Astrocyte (in vitro differentiated cells and primary cell): ENCODE measurements at regions not wholly inside any gene's neighbourhood (a gene's known extent, or its start where the extent isn't known, plus 50 kb on each side); places are given as distances from the start of the nearest gene placed in this dataset.
A peak's percentile ranks its signal among the peaks of the same experiment; 100 is the strongest.

Experiments
- DNase-seq: peaks from one replicate; pipeline ENCODE4 v3.0.0-alpha.2; 2010; ENCODE audit warnings: low read depth
- FAIRE-seq: peaks from 2 replicates; lab custom pipeline; 2011; peaks lifted over from hg19 to GRCh38; lab: Jason Lieb, UNC
- H2AFZ ChIP-seq: 2 replicates; pipeline ENCODE4 v1.6.0; 2012; ENCODE audit warnings: low read depth, low read length, inconsistent platforms
- H3K27ac ChIP-seq: 2 replicates; pipeline ENCODE4 v1.5.1; 2011; ENCODE audit warnings: low read depth, low read length, inconsistent platforms
- H3K27me3 ChIP-seq: 2 replicates; pipeline ENCODE4 v1.6.0; 2011; ENCODE audit warnings: low read length, inconsistent platforms; ENCODE audit not compliant: insufficient read depth
- H3K36me3 ChIP-seq: 2 replicates; pipeline ENCODE4 v1.5.1; 2011; ENCODE audit warnings: low read length, inconsistent platforms; ENCODE audit not compliant: insufficient read depth
- H3K4me1 ChIP-seq: 2 replicates; pipeline ENCODE4 v1.5.1; 2011; ENCODE audit warnings: low read length, inconsistent platforms; ENCODE audit not compliant: insufficient read depth
- H3K4me2 ChIP-seq: 2 replicates; pipeline ENCODE4 v1.6.0; 2012; ENCODE audit warnings: low read length, inconsistent platforms
- H3K4me3 ChIP-seq: 2 replicates; pipeline ENCODE4 v1.5.1; 2011; ENCODE audit warnings: low read depth, mild to moderate bottlenecking, low read length, inconsistent platforms; ENCODE audit not compliant: insufficient read depth
- H3K79me2 ChIP-seq: 2 replicates; pipeline ENCODE4 v1.6.0; 2012; ENCODE audit warnings: mild to moderate bottlenecking, low read length, inconsistent platforms; ENCODE audit not compliant: insufficient read depth
- H3K9ac ChIP-seq: 2 replicates; pipeline ENCODE4 v1.6.0; 2012; ENCODE audit warnings: mild to moderate bottlenecking, low read length, inconsistent platforms
- H3K9me3 ChIP-seq: 2 replicates; pipeline ENCODE4 v1.5.1; 2012; ENCODE audit warnings: low read depth, mild to moderate bottlenecking, low read length, inconsistent platforms; ENCODE audit not compliant: insufficient read depth
- H4K20me1 ChIP-seq: 2 replicates; pipeline ENCODE4 v1.6.0; 2012; ENCODE audit warnings: low read length, inconsistent platforms; ENCODE audit not compliant: insufficient read depth
- H3K27ac Mint-ChIP-seq: one replicate; pipeline ENCODE4 v1.8.0; 2021; ENCODE audit warnings: mild to moderate bottlenecking, mixed read lengths; ENCODE audit not compliant: unreplicated experiment
- H3K27me3 Mint-ChIP-seq: one replicate; pipeline ENCODE4 v1.8.0; 2021; ENCODE audit warnings: low read depth, mixed read lengths; ENCODE audit not compliant: unreplicated experiment
- H3K36me3 Mint-ChIP-seq: one replicate; pipeline ENCODE4 v1.8.0; 2021; ENCODE audit warnings: low read depth, mixed read lengths; ENCODE audit not compliant: unreplicated experiment
- H3K4me1 Mint-ChIP-seq: one replicate; pipeline ENCODE4 v1.8.0; 2021; ENCODE audit warnings: low read depth, mixed read lengths; ENCODE audit not compliant: unreplicated experiment
- H3K4me3 Mint-ChIP-seq: one replicate; pipeline ENCODE4 v1.8.0; 2021; ENCODE audit warnings: mild to moderate bottlenecking, moderate library complexity, mixed read lengths; ENCODE audit not compliant: unreplicated experiment
- H3K9me3 Mint-ChIP-seq: one replicate; pipeline ENCODE4 v1.8.0; 2021; ENCODE audit warnings: mild to moderate bottlenecking, mixed read lengths; ENCODE audit not compliant: unreplicated experiment
- EZH2 ChIP-seq: IDR thresholded peaks from 2 replicates; pipeline ENCODE4 v1.6.1; 2012; ENCODE audit warnings: mild to moderate bottlenecking, low read length, inconsistent platforms; ENCODE audit not compliant: insufficient read depth
- TF ChIP-seq, protein P1 (sequence below): IDR thresholded peaks from 2 replicates; pipeline ENCODE4 v1.5.1; 2011; ENCODE audit warnings: low read depth, mild to moderate bottlenecking, inconsistent platforms, low read length, moderate library complexity; ENCODE audit not compliant: insufficient read depth

- Histone ChIP-seq H3K36me3 (no peaks in the 10 kb centered on the region), H3K9me3 (peaks cover 3% of the 10 kb centered on the region), H3K79me2 (no peaks in the 10 kb centered on the region), H3K27ac (no peak overlapping the region), H4K20me1 (no peaks in the 10 kb centered on the region), H2AFZ (no peak overlapping the region), H3K4me3 (no peak overlapping the region), H3K4me1 (peaks cover 2% of the 10 kb centered on the region), H3K4me2 (no peak overlapping the region), H3K27me3 (peaks cover 20% of the 10 kb centered on the region), H3K9ac (no peak overlapping the region)
- Mint-ChIP-seq H3K27ac (no peak overlapping the region), H3K4me1 (no peaks in the 10 kb centered on the region), H3K4me3 (no peak overlapping the region), H3K36me3 (no peaks in the 10 kb centered on the region), H3K9me3 (peaks cover 8% of the 10 kb centered on the region), H3K27me3 (peaks cover 14% of the 10 kb centered on the region)
- DNase-seq (no peak), FAIRE-seq (no peak)
- TF ChIP-seq, protein P1, sequence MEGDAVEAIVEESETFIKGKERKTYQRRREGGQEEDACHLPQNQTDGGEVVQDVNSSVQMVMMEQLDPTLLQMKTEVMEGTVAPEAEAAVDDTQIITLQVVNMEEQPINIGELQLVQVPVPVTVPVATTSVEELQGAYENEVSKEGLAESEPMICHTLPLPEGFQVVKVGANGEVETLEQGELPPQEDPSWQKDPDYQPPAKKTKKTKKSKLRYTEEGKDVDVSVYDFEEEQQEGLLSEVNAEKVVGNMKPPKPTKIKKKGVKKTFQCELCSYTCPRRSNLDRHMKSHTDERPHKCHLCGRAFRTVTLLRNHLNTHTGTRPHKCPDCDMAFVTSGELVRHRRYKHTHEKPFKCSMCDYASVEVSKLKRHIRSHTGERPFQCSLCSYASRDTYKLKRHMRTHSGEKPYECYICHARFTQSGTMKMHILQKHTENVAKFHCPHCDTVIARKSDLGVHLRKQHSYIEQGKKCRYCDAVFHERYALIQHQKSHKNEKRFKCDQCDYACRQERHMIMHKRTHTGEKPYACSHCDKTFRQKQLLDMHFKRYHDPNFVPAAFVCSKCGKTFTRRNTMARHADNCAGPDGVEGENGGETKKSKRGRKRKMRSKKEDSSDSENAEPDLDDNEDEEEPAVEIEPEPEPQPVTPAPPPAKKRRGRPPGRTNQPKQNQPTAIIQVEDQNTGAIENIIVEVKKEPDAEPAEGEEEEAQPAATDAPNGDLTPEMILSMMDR: no peak
- TF ChIP-seq EZH2: no peak
Observed at GRCh38 chr6:44500074-44500473, 112.6 kb downstream of the CDC5L start.

- Histone ChIP-seq H3K4me3 (no peak overlapping the region), H3K9me3 (peaks cover 3% of the 10 kb centered on the region), H3K36me3 (no peaks in the 10 kb centered on the region), H3K27me3 (peaks cover 45% of the 10 kb centered on the region), H3K4me1 (peaks cover 5% of the 10 kb centered on the region), H3K79me2 (no peaks in the 10 kb centered on the region), H4K20me1 (no peaks in the 10 kb centered on the region), H2AFZ (no peak overlapping the region), H3K27ac (no peak overlapping the region), H3K4me2 (no peak overlapping the region), H3K9ac (no peak overlapping the region)
- Mint-ChIP-seq H3K9me3 (peaks cover 8% of the 10 kb centered on the region), H3K27me3 (peaks cover 9% of the 10 kb centered on the region), H3K27ac (no peak overlapping the region), H3K4me3 (no peak overlapping the region), H3K4me1 (no peaks in the 10 kb centered on the region), H3K36me3 (no peaks in the 10 kb centered on the region)
- DNase-seq (no peak), FAIRE-seq (no peak)
- TF ChIP-seq, protein P1: no peak
- TF ChIP-seq EZH2: no peak
Observed at GRCh38 chr6:44503471-44503870, 116.0 kb downstream of the CDC5L start.

DNA sequence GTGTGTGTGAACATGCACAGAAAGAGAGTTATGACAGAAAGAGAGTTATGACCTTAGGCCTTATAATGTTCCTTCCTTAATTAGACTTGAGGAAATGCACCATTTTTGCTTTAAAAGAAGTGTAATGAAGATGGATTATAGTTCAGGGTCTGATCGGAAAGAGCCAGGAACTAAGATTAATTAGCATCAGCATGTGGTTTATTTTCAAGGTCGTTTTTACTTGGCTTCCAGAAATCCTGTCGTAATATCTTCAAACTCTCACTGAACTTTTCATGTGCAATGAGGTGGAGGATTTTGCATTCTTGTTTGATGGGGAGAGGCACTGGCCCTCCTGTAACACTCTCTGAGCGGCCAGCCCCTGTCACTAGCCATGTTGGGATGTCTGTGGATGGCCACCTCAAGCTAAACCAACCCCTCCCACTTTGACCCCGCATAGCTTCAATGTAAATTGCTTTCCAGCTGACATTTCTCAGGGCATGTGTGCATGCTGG is 116.8 kb downstream of the CDC5L start:
- FAIRE-seq: no peak

More for the DNA sequence above, 116.8 kb downstream of the CDC5L start:
- Mint-ChIP-seq H3K36me3 (no peaks in the 10 kb centered on the region), H3K27me3 (peaks cover 5% of the 10 kb centered on the region), H3K9me3 (peaks cover 8% of the 10 kb centered on the region), H3K27ac (no peak overlapping the region), H3K4me1 (no peaks in the 10 kb centered on the region), H3K4me3 (no peak overlapping the region)
- Histone ChIP-seq H3K79me2 (no peaks in the 10 kb centered on the region), H3K4me3 (no peak overlapping the region), H3K27ac (no peak overlapping the region), H3K4me1 (peaks cover 11% of the 10 kb centered on the region), H3K27me3 (peaks cover 45% of the 10 kb centered on the region), H3K9me3 (peaks cover 3% of the 10 kb centered on the region), H3K4me2 (no peak overlapping the region), H4K20me1 (no peaks in the 10 kb centered on the region), H2AFZ (no peak overlapping the region), H3K36me3 (no peaks in the 10 kb centered on the region), H3K9ac (no peak overlapping the region)
- TF ChIP-seq, protein P1: no peak
- TF ChIP-seq EZH2: no peak
- DNase-seq: peak; percentile 97
